ENCODE measurements at regions not wholly inside any gene's neighbourhood (a gene's known extent, or its start where the extent isn't known, plus 50 kb on each side); places are given as distances from the start of the nearest gene placed in this dataset.
"Not testable (repeated sequence)": the region's sequence is repeated elsewhere in the genome, so short reads cannot be mapped to it uniquely, and the experiment has no call there.

- not testable (repeated sequence) for TF ChIP-seq ESRRA (CRISPR knock-in tag; IDR thresholded peaks at IDR 0.05; ENCODE audit: borderline replicate concordance); CTCF (IDR thresholded peaks at IDR 0.05); E2F1 (CRISPR knock-in tag; IDR thresholded peaks at IDR 0.05); ATF6 (CRISPR knock-in tag; IDR thresholded peaks at IDR 0.05); MYBL2 (CRISPR knock-in tag; IDR thresholded peaks at IDR 0.05); TEAD4 (CRISPR knock-in tag; IDR thresholded peaks at IDR 0.05); SOX15 (CRISPR knock-in tag; IDR thresholded peaks at IDR 0.05); CREM (CRISPR knock-in tag; IDR thresholded peaks at IDR 0.05); ATF3 (CRISPR knock-in tag; conservative IDR thresholded peaks at IDR 0.05); SP1 (CRISPR knock-in tag; conservative IDR thresholded peaks at IDR 0.05)
Measured at GRCh38 chr10:107504011-107504410, 339.5 kb upstream of the SORCS1 start.

Measured in WTC11 (cell line).